NCI-H524 treated with DMSO at 0.1 percent for 48 hours (cell line): ENCODE measurements at regions not wholly inside any gene's neighbourhood (a gene's known extent, or its start where the extent isn't known, plus 50 kb on each side); places are given as distances from the start of the nearest gene placed in this dataset.

Experiments
- DNase-seq: peaks from one replicate; lab custom pipeline; 2025; lab: John Stamatoyannopoulos, UW

GRCh38 chr6:105850261-105851112, 235.6 kb upstream of the PRDM1 start:
- peak; percentile 4 for DNase-seq

GRCh38 chr6:105849746-105850145, 236.4 kb upstream of the PRDM1 start:
- no peak for DNase-seq

- DNase-seq, result no peak
These were observed 238.7 kb upstream of the PRDM1 start for GRCh38 chr6:105847433-105847832.

GRCh38 chr6:105844275-105844883, 241.8 kb upstream of the PRDM1 start:
- DNase-seq, result no peak

DNA sequence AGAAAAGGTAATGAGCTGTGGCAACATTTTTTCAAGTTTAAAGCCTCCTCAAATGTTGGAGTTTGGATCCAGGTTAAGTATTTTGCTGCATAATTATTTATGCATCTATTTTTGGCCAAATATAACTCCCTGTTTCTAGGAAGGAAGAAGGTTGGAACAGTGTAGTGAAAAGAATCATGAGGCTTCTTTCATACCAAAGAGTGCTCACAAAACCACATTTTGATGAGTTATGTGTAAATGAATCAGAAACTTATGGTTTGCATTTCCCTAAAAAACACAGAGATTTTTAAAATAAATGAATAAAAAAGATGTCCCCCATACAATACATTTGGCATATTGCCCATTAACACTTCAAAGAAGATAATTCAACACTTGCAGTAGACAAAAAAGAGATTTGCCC, 246.9 kb upstream of the PRDM1 start:
- no peak for DNase-seq

GRCh38 chr6:105838171-105838570, 248.0 kb upstream of the PRDM1 start:
- no peak for DNase-seq

GRCh38 chr6:105836889-105837288, 249.2 kb upstream of the PRDM1 start:
- no peak for DNase-seq

- no peak for DNase-seq
These were observed 249.8 kb upstream of the PRDM1 start for GRCh38 chr6:105836379-105836778.

DNA sequence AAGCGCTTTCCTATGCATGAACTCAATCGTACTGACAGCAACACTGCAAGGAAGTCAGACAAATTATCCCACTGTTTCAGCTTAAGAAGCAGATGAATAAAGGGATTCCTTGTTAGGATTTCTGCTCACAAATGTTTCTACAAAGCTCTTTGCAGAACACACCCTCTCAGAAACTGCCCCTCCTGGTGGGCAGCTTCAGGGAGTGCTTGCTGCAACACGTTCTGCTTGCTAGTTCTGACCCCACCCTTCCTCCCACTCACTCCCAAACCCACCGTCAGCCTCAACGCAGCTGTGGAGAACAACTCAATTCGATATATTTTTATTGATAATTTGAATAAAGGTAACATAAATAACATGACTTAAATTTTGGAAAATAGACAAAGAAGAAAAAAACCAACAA, 250.8 kb upstream of the PRDM1 start:
- no peak for DNase-seq

DNA sequence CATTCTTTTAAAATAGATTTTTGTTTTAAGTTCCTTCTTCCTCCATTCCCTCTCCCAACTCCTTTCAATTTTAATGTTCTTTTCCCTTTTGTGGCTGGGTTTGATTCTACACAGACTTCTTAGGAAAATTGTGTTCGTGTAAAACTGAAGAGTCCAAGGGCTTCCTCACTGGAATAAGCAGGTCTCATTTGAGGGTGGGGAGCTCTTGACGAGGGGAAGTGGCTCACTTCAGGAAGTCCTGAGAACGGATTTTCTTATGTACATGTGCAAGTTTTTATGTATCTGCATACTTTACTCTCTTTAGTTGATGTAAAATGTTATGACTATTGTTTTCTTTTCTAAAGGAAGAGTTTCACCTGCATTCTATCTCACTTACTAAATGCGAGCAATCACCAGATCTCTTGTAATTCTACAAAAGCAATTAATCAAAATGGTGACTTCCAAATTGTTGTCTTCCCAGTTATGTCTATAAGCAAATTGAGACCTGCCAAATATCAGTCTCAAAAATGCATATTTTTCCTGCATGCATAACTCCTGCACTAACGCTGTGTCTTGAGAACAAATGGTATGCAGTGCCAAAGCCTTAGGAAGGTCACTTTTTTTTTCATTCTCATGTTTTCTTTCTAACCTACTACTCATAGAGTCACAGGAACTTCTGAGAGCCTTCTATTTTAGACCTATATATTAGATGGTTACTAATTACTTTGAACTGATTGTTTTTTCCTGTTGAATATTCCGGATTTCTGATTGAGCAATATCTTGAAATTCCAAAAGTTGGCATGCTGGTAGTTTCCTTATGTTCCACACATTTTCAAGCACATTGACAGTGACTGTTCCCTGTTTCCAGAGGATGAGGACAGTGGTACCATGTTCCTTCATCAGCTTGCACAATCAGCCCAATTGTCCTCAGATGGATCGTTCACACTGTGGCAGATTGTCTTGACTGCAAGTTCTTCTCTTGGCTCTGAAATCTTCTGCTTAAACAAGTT, 251.9 kb upstream of the PRDM1 start:
- no peak for DNase-seq

DNA sequence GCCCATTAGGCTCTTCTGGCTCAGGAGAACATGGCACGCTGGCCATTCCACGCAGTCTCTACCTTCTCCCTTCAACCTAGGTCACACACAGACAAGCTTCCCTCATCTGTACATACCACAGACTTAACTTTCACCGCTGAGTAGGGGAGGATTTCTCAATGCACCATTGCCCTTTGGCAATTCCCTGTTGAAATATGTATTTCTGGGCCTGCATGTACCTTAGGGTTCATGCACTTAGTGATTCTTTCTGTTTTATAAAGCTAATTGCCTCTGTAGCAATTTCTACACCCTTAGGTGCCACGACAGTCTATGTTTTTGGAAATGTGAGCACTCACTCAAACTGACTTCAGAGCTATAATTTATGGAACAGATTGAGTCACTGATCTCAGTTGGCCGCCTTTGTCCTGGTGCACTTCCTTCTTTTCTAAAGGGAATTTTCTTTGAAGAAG, 253.8 kb upstream of the PRDM1 start:
- DNase-seq, result no peak

GRCh38 chr6:105831311-105832097, 254.6 kb upstream of the PRDM1 start:
- DNase-seq, result no peak

DNA sequence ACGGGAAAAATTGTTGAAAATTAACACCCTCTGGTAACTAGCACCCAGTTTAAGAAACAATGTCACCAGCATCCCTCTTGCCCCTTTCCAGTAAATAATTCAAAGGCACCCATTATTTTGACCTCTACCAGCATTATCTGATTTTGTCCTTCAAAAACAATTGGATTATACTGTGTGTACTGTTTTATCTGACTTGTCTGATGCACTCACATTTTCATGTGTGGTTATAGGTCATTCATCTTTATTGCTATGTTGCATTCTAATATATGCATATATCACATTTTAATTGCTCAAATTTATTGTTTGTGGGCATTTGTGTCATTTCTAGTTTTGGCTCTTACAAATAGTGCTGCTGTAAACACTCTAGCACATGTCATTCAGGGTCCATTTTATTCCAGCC, 260.9 kb upstream of the PRDM1 start:
- no peak for DNase-seq

DNA sequence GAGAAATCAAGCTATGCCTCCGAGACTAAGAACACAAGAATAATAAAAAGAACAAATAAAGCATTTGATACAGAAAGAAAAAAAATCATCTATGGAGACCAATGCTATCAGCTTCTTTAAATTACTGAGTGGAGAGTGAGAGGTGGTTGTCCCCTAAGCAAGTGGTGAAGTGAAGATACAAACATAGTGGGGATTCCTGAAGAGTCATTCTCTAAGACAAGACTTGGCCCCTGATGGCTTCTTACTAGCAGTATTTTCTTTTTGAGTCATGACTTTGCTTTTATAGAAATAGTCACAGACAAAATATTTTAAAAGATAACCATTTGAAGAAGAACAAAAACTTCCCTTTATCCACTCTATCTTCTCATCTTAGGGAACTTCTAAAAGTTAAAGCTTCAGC, 261.4 kb upstream of the PRDM1 start:
- no peak for DNase-seq

DNA sequence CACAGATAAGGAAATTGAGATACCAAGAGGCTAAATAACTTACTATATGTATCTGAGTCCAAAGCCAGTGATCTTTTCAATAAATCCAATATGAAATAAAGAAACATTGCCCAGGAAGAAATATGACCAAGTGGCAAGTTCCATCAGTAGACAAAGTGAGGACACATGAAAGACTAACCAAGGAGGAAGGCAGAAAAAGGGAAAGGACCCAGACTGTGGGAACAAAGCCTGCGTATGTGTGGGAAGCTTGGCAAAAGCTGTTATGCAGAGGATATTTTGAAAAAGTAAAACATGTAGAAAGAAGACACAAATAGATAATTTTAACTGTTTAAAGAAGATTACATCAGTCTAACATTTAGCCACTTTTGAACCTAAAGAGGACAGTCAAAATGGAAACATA, 264.4 kb upstream of the PRDM1 start:
- no peak for DNase-seq

- no peak for DNase-seq
These were observed 265.1 kb upstream of the PRDM1 start for GRCh38 chr6:105821027-105821426.

DNA sequence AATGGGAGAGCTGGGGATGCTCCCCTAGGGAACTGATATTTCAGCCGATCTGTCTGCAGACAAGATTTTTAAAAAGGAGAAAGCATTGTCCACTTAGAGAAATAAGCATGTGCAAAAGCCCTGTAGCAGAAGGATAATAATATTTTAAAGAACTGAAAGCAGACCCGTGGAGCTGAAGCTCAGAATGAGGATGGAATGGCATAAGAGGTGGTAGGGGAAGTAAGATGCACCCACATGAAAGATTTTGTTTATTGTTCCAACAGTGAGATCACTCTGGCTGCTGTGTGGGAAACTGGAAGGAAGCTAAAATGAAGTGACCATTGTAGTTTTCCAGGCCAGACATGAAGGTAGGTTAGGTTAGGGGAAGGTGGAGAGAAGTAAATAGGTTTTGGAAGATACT, 266.4 kb upstream of the PRDM1 start:
- no peak for DNase-seq

DNA sequence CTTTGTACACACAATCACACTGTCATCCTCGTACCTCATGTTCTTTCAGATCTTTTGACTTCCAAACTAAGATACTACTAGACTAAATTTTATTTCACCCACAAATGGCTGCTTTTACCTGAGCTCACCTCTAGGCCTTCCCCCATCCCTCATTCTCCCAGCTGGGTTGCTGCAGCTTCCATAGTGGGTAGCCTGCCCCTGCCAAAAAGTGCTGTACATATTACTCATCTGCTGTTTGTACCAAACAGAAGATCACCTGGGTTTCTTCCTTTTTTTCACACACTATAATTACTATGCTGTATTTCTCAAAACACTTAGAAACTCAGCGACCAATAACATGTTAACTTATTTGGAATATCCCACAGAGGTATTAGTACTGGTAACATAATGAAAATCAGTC, 267.6 kb upstream of the PRDM1 start:
- DNase-seq, result no peak

GRCh38 chr6:105817961-105818360, 268.2 kb upstream of the PRDM1 start:
- no peak for DNase-seq

DNA sequence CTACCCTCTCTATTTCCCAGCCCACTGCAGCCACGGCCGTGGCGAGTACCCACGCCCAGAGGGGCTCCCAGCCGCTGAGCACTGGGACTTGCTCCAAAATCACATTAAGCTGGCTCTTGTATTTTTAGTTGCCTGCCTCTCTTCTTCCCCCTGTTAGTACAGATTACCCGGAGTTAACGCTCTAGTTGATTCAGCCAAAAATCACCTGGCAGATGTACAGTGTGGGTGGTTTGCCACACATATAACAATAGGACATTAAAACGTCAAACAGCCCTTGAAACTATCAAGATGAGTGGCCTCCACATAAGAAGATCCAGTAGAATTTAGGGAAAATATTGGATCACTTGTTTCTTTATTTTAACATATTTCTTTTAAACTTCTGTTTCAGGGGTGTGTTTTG, 268.8 kb upstream of the PRDM1 start:
- no peak for DNase-seq

DNA sequence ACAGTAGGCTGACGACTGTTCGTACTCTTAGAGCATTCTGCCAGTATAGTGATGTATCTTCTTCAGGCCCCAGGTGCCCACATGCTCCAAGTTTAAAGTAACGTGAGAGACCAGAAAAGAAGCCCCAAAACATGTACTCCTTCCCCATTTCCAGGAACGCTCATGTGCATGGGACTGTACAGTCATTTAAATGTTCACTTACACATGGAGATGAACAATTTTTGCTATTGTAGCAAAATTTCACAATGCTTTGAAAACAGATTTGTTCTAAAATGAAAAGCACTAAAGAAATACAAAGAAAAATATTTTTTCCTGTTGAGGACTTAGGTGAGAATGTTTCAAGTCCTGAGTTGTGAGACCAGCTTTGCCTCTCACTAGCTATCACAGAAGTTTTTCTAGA, 269.3 kb upstream of the PRDM1 start:
- DNase-seq, result no peak
